Activated naive CD8-positive, alpha-beta T cell (primary cell): ENCODE measurements at regions not wholly inside any gene's neighbourhood (a gene's known extent, or its start where the extent isn't known, plus 50 kb on each side); places are given as distances from the start of the nearest gene placed in this dataset.

Experiments
- H3K27ac Mint-ChIP-seq: one replicate; pipeline ENCODE4 v1.8.0; 2021; ENCODE audit warnings: mixed read lengths
- H3K27me3 Mint-ChIP-seq: one replicate; pipeline ENCODE4 v1.8.0; 2021; ENCODE audit warnings: mixed read lengths
- H3K36me3 Mint-ChIP-seq: one replicate; pipeline ENCODE4 v1.8.0; 2021; ENCODE audit warnings: mixed read lengths
- H3K4me1 Mint-ChIP-seq: one replicate; pipeline ENCODE4 v1.8.0; 2021; ENCODE audit warnings: low read depth, mixed read lengths
- H3K4me3 Mint-ChIP-seq: one replicate; pipeline ENCODE4 v1.8.0; 2021; ENCODE audit warnings: mild to moderate bottlenecking, mixed read lengths
- H3K9me3 Mint-ChIP-seq: one replicate; pipeline ENCODE4 v1.8.0; 2021; ENCODE audit warnings: low read depth, mixed read lengths

DNA sequence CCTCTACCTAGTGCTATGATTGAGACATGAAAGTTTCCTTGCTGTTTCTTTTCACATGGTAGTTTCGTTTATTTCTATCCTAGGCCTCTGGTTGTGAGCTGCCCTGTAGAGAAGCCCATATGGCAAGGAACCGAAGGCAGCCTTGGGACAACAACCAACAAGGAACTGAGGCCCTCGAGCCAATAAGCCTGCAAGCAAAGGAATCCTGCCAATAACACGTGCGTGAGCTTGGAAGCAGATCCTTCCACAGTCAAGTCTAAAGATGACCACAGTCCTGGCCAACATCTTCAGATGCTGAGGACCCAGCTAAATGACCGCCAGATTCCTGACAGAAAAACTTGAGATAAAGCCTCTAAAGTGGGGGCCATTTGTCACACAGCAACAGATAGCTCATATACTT is 100.4 kb upstream of the FAM9B start:
- Mint-ChIP-seq H3K4me3 (no peak overlapping the region), H3K27me3 (no peaks in the 10 kb centered on the region), H3K27ac (no peak overlapping the region), H3K36me3 (no peaks in the 10 kb centered on the region), H3K9me3 (peaks cover 3% of the 10 kb centered on the region), H3K4me1 (peaks cover 14% of the 10 kb centered on the region)

DNA sequence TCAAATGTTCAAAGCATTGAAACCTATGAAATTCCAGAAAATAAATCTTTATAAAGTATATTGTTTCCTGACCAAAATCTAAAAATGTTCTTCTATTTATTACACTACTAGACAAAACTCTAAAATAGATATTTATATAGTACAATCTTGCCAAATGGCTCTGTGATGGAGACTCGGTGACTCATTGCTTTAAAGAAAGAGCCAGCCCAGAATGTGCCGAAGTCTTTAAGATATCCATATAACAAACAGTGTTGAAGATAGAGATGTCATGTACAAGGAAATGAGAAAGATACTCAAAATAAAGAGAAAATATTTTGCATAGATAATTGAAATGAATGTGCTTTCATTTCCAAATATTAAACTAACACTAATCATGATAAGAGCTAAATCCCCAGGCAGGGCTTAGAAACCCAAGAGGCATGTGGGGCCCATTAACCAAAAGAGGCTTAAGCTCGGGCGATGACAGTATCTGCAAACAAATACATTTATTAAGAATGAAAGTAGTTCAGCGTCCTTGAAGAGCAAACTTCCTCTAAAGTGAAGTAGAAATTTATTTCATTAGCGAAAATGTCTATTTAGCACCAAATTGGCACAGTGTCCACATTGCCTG is 102.1 kb upstream of the FAM9B start:
- H3K4me3 Mint-ChIP-seq: no peak overlapping the region
- peaks cover 4% of the 10 kb centered on the region for H3K4me1 Mint-ChIP-seq
- H3K27ac Mint-ChIP-seq: no peak overlapping the region
- no peaks in the 10 kb centered on the region for H3K36me3 Mint-ChIP-seq
- H3K9me3 Mint-ChIP-seq: peaks cover 3% of the 10 kb centered on the region
- H3K27me3 Mint-ChIP-seq: no peaks in the 10 kb centered on the region

DNA sequence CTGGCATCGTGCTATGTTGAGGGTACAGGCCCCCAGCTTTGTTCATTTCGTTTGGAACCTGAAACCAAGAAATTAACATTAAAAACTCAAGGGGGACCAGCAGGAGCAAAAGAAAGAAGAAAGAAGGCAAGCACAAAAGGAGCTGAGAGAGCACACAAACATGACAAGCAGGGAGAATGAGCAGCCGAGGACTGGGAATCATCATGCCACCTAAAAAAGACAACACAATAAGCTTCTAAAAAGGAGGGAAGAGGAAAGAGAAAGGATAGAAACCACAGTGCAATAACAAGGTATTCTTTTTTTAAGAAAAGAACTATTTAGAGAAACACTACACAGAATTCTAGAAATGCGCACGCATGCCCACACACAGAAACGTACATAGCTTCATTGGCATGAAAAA is 103.2 kb upstream of the FAM9B start:
- Mint-ChIP-seq H3K4me3 (no peak overlapping the region), H3K36me3 (no peaks in the 10 kb centered on the region), H3K27ac (no peak overlapping the region), H3K27me3 (no peaks in the 10 kb centered on the region), H3K4me1 (no peaks in the 10 kb centered on the region), H3K9me3 (peaks cover 3% of the 10 kb centered on the region)

DNA sequence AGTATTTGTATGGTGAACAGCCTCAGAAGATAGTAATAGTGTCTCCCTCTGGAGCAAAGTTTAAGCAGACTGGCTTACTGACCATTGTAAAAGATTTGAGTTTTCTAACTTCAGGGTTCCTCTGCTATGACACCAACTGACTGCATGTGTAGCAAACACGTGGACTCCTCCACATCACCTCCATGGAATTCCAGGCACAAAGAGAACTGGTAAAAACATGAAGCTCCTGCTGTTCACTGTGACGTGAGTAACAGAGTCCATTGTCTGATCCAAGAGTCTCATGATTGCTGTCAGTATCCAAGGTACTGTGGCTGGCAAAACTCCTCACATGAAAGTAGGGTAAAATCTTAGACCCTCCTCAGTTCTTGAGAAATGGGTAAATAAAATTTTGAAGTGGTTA is 107.6 kb upstream of the FAM9B start:
- Mint-ChIP-seq H3K27ac (no peak overlapping the region), H3K4me3 (no peak overlapping the region), H3K36me3 (no peaks in the 10 kb centered on the region), H3K9me3 (no peaks in the 10 kb centered on the region), H3K4me1 (no peaks in the 10 kb centered on the region), H3K27me3 (no peaks in the 10 kb centered on the region)

DNA sequence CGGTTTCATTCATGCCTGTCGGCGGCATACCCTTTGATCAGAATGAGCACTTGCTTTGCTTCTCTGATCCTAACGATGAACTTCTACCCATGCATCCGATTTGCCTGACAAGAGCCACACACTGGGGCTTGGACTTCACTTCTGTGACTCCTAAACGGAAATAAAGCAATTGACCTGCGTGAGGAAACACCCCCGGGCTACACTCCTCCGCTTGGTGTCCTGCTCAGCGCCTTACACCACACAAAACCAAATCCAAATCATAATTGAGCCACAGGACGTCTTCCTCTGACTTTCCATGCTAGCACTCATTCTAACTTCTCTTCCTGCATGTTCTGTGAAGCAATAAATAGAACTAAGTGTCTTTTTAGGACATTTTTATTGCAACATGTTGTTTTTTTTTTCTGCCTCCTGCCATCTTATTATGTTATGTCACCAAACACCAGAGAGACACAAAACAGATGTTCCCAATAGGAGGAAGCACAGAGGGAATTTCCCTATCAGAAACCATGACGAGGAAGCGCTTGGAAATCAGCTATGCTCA is 110.8 kb upstream of the FAM9B start:
- H3K4me1 Mint-ChIP-seq: no peaks in the 10 kb centered on the region
- H3K27ac Mint-ChIP-seq: no peak overlapping the region
- H3K4me3 Mint-ChIP-seq: no peak overlapping the region
- H3K27me3 Mint-ChIP-seq: no peaks in the 10 kb centered on the region
- H3K36me3 Mint-ChIP-seq: no peaks in the 10 kb centered on the region
- H3K9me3 Mint-ChIP-seq: no peaks in the 10 kb centered on the region

DNA sequence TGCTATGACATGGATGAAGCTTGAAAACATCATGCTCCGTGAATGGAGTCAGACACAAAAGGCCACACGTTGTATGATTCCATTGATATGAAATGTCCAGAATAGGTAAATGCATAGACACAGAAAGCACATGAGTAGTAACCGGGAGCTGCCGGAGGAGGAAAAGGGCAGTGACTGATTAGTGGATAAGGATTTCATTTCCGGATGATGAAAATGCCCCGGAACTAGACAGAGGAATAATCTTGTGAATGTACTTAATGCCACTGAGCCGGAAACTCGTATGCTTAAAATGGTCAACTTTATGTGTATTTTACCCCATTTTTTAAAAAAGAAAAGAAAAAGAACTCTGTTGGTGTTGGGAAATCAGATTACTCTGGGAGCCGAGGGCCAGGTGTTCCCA is 112.7 kb upstream of the FAM9B start:
- Mint-ChIP-seq H3K4me3 (no peak overlapping the region), H3K27me3 (no peaks in the 10 kb centered on the region), H3K27ac (no peak overlapping the region), H3K36me3 (no peaks in the 10 kb centered on the region), H3K9me3 (no peaks in the 10 kb centered on the region), H3K4me1 (no peaks in the 10 kb centered on the region)

DNA sequence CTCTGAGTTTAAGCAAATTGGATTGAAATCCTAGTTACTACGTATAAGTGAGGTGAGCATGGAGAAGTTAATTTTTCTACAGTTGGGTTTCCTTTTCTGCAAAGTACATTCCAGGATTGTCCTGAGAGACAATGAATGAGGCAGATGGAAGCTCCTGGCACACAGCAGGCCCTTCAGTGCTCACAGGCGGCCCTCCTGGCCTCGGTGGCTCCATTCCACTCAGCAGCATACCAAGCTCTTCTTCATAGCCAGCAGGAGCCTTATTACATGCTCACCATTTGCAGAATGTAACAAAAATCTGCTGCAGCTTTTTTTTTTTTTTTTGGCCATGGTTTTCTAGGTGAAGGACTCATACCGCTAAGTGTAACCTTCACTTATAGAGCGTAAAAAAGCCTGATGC is 113.2 kb upstream of the FAM9B start:
- Mint-ChIP-seq H3K27me3 (no peaks in the 10 kb centered on the region), H3K36me3 (no peaks in the 10 kb centered on the region), H3K4me1 (no peaks in the 10 kb centered on the region)

DNA sequence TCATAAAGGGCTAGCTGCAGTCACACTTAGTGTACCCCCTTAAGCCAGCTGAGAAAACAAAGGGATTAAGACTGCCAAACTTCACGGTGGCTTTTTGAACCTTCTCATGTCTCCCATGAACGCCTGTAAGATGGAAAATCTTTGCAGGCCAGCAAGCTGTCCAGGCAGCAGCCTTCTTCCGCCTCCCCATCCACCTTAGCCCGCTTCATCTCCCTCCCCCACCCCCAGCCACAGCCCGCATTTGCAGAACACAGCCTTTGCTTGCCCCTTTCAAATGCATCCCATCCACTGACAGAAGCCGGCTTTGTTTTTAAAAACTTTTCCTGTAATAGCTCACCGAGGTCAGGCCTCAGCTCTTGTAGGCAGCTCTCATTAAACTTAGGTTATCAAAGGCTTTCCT is 113.8 kb upstream of the FAM9B start:
- Mint-ChIP-seq H3K27ac (no peak overlapping the region), H3K9me3 (no peaks in the 10 kb centered on the region), H3K27me3 (no peaks in the 10 kb centered on the region), H3K36me3 (no peaks in the 10 kb centered on the region), H3K4me3 (no peak overlapping the region), H3K4me1 (no peaks in the 10 kb centered on the region)

More for the DNA sequence above, 113.2 kb upstream of the FAM9B start:
- Mint-ChIP-seq H3K4me3 (no peak overlapping the region), H3K9me3 (no peaks in the 10 kb centered on the region), H3K27ac (no peak overlapping the region)

GRCh38 chrX:9148615-9149399 is 114.9 kb upstream of the FAM9B start:
- Mint-ChIP-seq H3K4me1 (peaks cover 8% of the 10 kb centered on the region), H3K4me3 (no peak overlapping the region), H3K27me3 (no peaks in the 10 kb centered on the region), H3K36me3 (peaks cover 4% of the 10 kb centered on the region), H3K9me3 (no peaks in the 10 kb centered on the region), H3K27ac (no peak overlapping the region)

DNA sequence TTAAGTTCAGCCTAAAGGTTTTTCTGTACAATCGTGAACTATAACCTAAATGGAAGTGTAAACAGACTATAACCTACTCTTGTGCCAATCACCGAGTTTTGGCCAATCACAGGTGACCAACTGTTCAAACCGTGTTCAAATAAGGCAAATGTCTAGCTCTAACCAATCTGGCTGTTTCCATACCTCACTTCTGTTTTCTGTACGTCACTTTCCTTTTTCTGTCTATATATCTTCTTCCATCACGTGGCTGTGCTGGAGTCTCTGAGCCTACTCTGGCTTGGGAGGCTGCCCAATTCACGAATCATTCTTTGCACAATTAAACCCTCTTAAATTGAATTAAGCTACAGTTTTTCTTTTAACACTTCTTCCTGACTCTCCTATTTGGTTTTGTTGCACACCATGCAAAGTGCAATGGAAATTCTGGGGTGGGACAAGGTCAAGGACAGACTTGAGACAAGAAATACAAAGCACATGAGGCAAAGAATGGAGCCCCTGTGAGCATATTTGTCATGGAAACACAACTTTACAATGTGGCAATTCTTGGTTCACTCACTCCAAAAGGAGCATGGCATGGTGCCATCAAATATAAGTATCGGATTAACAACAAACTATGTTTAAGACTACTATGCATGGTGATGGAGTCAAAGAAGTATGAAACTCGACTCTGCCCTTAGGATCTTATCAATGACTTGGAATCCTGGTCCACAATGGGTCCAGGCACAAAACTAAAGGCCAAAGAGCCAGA is 115.7 kb upstream of the FAM9B start:
- Mint-ChIP-seq H3K27ac (no peak overlapping the region), H3K36me3 (peaks cover 4% of the 10 kb centered on the region)

DNA sequence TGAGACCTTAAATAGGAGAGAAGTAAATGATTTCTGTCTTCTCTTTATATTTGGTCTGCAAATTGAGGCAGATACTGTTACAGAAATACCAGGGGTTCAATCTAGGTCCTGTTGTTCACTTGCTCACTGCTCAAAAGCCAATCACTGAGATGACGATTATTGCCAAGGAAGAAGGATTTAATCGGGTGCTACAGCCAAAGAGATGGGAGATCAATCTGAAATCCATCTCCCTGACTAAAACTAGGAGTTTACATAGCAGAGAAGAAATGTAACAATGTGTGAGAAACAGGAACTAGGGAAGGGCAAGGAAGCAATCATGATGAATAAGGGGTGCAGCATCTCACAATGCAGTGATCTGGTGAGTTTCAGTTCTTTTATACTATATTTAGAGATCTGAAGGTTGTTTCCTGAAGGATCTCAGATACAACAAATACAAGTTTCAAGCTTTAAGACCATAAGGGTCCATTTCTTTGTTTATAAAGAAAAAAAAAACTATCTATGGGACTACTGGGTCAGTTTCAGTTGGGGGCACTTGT is 117.9 kb upstream of the FAM9B start:
- Mint-ChIP-seq H3K36me3 (peaks cover 6% of the 10 kb centered on the region), H3K9me3 (no peaks in the 10 kb centered on the region), H3K27me3 (no peaks in the 10 kb centered on the region), H3K4me3 (no peak overlapping the region), H3K27ac (no peak overlapping the region), H3K4me1 (peaks cover 9% of the 10 kb centered on the region)

More for the DNA sequence above, 115.7 kb upstream of the FAM9B start:
- Mint-ChIP-seq H3K4me3 (no peak overlapping the region), H3K9me3 (no peaks in the 10 kb centered on the region), H3K4me1 (peaks cover 9% of the 10 kb centered on the region), H3K27me3 (no peaks in the 10 kb centered on the region)

DNA sequence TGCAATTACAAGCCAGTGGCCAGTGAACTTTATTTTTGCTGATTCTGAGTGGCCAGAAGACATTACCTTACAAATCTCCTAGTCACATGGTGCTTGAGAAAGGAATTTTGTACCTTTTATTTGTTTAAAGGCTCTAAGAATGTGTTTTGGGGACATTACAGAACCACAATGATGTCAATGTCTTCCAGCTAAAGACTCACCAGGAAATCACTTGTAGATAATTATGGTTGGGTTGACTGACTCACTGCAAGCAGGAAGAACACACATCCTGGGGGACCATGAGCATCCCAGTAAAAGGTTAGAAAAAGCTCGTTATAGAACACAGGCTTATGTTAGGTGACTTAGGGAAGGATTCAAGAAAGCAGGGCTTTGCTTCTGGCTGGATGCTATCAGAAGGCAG is 119.4 kb upstream of the FAM9B start:
- Mint-ChIP-seq H3K9me3 (no peaks in the 10 kb centered on the region), H3K36me3 (peaks cover 6% of the 10 kb centered on the region), H3K27ac (peak overlapping the region; percentile 86), H3K4me1 (peaks cover 9% of the 10 kb centered on the region), H3K4me3 (peak overlapping the region; percentile 40), H3K27me3 (no peaks in the 10 kb centered on the region)

GRCh38 chrX:9158611-9159010 is 124.7 kb upstream of the FAM9B start:
- no peak overlapping the region for H3K27ac Mint-ChIP-seq
- no peak overlapping the region for H3K4me3 Mint-ChIP-seq
- no peaks in the 10 kb centered on the region for H3K27me3 Mint-ChIP-seq
- H3K4me1 Mint-ChIP-seq: peaks cover 24% of the 10 kb centered on the region
- peaks cover 2% of the 10 kb centered on the region for H3K36me3 Mint-ChIP-seq
- H3K9me3 Mint-ChIP-seq: no peaks in the 10 kb centered on the region

DNA sequence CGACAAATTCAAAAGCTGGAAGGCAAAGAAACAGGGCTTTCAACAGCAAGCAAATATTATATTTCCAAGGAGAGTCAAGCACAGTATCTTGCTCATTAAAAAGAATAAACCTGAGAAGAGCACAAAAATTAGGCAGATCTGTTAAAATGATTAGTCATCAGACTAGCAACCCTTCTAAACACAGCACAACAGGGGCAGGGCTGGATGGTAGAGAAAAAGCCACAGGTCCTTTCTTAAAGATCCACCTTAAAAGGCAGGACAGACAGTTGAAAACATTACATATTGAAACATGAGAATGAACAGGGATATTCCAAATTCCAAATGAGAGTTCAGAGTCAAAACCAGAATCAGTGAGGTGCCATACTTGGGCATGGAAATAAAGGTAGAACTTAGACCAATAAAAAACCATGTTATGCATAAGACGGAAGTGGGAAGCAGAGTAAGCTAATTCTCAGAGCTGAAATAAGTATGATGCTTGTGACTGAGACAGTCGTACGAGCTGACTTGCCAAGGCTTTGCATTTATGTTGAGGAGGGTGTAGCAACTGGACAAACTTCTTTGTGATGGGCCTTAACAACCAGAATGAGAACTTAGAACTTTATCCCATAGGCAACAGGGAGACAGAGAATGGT is 126.9 kb upstream of the FAM9B start:
- H3K27me3 Mint-ChIP-seq: no peaks in the 10 kb centered on the region
- H3K9me3 Mint-ChIP-seq: no peaks in the 10 kb centered on the region
- H3K36me3 Mint-ChIP-seq: no peaks in the 10 kb centered on the region
- peaks cover 38% of the 10 kb centered on the region for H3K4me1 Mint-ChIP-seq
- H3K27ac Mint-ChIP-seq: peak overlapping the region; percentile 4
- H3K4me3 Mint-ChIP-seq: no peak overlapping the region
